HG03432 (cell line): ENCODE measurements at regions not wholly inside any gene's neighbourhood (a gene's known extent, or its start where the extent isn't known, plus 50 kb on each side); places are given as distances from the start of the nearest gene placed in this dataset.

Experiments used
- ATAC-seq: cut with Tn5 transposase; IDR thresholded peaks from one replicate; pipeline ENCODE4 v1.9.1; 2021; ENCODE audit warnings: mild to moderate bottlenecking, moderate library complexity; ENCODE audit not compliant: unreplicated experiment

DNA sequence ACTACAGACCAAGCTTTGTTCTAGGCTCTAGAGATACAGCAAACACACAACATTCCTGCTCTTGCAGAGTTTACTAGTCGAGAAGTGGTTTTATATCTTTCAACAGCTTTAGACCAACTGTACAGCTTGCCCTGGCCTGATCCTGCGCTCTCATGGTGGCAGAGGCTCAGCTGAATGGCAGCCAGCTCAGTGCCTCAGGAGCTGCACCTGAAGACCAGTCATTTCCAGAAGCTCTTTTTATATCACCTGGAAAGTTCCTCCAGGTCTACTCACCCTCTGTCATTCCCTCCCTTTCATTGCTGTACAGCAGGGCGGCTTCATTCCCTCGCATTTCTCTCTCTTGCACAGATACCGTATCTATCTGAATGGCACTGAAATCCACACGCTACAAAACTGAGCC lies 319.8 kb downstream of the GATA3 start:
- ATAC-seq: no peak

DNA sequence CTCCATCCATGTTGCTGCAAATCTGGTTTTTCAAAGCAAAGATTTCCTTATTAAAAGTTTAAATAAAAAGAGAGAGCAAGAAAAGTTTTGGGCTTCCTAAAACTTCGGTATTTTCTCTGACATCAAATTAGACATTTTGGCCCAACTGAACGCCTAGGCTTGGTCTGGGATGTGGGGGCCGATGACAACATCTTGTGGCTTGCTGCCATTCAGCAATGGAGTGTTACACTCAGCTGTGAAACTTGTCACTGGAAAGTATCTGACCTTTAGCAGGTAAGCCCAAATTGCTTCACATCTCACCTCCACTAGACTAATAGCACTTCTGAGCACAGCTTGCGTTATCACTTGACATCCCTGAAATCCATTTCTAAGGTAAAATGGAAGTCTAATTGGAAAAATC lies 320.6 kb downstream of the GATA3 start:
- ATAC-seq: no peak

DNA sequence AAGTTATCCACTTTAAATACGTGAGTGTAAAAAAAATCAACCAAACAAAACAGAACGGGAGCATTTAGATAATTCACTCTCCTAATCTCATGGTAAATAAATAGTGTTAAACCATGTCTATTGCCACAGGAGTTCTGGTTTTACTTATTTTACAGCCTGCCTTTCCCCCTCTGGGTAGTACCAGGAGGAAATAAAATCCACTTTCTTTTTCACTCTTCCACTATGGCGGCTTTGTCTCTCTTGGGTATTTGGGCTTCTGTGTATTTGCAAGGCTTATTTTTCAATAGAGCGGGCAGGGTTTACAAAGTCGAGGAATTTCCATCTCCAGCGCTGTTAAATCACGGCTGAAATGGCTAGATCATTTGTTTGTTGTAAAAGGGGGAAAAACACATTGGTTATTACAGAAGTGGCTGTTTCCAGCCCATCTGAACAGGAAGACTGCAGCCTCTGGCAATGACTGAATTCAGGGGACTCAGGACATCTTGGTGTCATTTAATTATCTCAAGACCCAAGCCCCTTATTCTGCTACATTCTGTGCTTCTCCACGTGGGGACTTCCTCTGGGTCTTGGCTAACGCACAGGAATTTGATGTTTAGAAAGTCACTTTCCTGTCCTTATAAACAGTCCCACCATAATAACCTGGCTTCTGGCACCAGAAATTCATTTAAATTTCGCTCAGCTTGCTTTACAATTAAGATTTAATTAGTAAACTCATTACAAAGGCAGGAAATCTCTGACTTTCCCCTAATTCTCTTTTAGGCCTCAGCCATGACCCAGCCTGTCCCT lies 323.9 kb downstream of the GATA3 start:
- no peak for ATAC-seq

DNA sequence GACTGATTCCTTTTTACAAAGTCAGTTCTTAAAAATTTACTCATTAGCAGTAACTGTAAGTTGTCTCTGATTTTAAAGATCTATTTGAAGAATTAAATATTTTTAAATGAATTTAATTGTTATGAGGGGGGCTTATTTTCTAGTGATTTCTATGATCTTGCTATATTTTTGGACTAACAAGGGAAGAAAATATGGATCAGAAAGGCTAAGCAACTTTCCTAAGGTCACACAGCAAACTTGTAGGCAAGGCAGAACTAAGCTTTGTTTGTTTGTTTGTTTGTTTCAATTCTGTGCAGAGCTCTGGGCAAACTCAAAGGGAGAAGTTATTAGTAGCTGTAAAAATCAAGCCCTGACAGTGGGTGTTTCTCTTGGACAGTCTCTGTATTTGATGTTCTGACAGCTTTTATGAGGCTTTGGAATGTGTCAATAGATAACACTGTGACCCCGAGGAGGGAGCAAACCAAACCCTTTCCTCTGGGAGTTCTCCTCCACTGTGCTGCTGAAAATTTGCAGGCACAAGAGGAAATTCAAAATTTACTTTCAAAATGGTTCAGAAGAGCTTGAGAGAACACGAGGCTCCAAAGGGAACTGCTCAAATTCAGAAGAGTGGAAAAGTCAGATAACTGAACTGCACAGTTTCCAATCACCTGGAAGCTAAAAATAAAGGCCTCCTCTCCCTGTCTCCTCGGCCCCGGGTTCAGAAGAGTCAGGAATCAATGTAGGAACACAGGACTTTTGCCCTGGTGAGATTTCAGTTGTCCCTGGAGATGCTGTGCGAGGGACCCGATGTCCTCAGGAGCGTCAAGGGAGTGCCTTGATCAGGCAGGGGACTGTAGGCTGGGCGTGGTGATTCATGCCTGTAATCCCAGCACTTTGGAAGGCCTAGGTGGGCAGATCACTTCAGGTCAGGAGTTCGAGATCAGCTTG lies 325.7 kb downstream of the GATA3 start:
- ATAC-seq: no peak

DNA sequence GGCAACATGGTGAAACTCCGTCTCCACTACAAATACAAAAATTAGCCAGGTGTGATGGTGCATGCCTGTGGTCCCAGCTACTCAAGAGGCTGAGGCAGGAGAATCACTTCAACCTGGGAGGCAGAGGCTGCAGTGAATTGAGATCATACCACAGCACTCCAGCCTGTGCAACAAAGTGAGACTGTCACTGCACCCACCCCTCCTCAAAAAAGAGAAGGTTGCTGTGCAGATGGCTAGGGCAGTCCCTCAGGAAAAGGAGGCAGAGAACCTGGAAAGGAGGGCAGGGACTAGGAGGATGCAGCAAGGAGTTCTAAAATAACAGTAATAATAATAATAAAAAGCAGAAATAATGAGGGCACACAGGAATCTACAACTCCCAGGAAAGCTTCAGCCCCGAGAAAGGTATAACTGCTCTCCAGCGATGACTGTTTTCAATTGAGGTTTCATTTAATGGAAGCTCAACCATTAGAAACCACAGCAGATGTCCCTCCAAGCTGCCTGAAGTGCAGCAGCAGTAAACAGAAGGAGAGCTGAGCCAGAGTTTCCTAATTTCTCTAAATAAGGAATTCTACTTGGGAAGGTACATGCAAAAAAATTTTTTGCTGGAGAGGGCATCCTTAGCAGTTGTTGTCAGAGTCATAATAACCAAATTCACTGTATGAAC lies 326.5 kb downstream of the GATA3 start:
- no peak for ATAC-seq

DNA sequence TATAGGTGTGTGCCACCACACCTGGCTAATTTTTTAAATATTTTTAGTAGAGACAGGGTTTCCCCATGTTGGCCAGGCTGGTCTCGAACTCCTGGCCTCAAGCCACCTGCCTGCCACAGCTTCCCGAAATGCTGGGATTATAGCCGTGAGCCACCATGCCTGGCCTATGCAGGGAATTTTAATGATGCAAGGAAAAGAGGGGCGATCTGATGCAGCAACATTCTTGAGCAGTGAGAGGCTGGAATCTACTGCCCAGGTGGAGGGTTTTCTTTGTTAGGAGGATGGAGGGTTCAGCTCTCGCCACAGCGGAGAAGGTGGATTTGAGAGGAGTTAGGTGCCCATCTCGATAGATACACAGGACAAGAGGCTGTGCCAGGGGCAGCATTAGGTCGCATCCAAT lies 332.3 kb downstream of the GATA3 start:
- no peak for ATAC-seq

DNA sequence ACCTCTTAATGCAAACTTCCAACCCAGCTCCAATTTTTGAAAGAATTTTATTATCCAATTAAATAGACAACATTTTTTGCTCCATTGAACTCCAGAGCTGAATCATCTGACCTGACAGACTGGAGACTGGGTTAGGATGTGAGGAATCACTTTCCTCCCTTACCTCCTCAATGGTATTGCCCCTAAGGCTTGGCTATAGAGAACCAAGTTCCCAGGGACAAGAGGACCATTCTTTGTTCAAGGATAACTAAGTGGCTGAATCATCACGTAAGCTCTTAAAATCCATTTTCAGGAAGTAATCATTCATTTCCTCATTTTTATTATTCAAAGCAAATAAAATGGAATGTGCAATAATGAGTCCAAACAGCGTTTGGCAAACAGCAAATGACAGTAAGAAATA lies 335.1 kb downstream of the GATA3 start:
- ATAC-seq: no peak

DNA sequence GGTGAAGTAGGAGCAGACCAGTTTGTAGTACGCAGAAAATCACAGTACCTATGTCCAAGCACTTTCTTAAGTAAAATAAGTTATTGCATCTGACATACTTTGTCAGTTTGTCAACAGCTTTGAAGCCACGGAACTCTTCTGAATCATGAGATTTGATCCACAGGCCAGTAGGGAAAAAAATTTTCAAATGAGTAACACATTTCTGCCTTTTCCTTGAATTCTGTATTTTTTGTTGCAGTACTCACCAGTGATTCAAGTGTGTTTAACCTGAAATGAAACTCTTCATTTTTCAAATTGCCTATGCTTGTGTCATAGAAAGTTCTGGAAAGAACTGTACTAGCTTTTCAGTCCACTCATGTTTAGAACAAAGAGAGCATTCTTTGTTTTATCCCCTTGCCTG lies 337.7 kb downstream of the GATA3 start:
- ATAC-seq: no peak

DNA sequence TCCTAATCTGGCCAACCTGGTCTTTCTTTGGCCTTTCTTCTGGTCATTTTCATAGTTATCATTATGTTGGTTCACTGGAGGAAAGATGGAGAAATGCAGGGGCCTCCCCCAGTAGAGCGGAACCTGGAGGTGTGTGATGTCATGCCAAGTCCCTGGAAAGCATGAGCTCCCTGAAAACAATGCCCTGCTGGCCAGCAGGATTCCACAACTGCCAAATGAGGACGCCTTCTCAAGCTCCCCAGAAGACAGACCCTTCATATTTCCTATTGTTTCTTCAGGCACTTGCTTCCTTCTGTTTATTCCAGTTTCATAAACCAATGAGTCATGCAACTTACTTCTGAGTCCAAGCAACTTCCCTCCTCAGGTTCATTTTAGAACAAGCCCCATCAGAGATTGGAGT lies 339.0 kb downstream of the GATA3 start:
- no peak for ATAC-seq

DNA sequence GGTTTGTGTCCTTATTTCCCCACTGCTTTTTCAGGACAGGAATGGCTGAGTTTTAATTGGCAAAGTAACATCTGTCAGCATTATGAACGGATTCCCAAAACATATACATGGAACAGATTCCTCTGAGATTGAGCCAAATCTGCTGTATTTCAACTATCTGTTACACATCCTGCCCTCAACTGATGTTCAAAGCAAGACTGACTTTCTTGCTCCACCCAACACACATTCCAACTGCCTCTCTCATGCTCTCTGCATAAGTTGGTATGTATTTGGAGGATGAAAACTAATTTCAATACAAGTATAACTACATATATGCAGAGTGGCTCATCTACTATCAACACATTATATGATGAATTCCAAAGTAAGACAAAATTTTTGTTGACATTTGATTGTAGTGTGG lies 342.2 kb downstream of the GATA3 start:
- ATAC-seq: no peak

DNA sequence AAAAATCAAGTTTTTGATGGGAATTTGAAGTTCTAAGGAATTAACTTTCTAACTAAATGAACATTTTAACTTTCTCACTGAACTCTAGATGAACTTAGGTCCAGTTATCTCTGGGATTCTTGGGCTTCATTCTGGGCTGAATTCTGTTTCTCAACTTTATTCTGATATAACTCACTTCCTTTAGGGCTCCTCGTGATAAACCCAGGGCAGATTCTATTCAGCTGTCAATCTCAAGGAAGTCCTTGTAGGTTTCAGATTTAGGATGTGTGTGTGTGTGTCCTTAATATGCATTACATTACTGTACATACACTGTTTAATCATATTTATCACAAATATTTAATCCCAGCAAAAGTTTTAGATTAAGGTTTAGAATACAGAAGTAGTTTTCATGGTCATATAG lies 344.3 kb downstream of the GATA3 start:
- ATAC-seq: no peak

DNA sequence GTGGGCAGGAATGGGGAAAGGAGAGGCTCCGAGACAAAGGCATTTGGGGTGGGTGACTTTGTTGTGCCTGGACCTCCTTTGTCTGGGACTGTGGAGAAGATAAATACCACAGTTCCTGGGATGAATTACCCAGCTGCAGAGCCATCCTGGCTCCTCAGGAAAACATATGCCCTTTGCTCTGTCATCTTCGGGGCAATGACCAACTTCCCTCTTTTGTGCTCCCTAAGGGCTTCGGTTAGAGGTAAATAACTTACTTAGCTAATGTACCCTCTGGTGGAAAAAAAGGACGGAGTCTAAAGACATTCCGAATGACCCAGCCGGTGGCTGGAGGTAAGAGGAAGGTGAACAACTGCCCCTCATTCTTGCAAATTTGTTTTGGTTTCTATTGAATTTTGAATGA lies 345.7 kb downstream of the GATA3 start:
- no peak for ATAC-seq

DNA sequence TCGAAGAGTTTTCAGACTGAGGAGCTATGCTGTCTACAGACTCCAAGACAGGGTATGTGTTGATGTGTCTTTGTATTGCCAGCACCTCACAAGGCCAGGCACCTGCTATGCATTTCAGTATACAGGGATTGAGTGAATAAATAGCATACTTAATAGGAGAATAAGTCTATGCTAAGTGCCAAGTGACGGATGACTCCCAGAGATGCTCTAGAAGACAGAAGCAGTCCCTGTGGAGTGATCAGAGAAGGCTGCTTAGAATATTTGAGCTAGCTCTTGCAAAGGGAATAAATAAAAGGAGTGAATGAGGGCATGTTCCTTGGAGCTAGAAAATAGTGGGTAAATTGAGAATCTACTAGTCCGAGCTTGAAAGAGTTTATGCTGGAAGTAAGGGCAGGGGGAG lies 346.4 kb downstream of the GATA3 start:
- no peak for ATAC-seq

DNA sequence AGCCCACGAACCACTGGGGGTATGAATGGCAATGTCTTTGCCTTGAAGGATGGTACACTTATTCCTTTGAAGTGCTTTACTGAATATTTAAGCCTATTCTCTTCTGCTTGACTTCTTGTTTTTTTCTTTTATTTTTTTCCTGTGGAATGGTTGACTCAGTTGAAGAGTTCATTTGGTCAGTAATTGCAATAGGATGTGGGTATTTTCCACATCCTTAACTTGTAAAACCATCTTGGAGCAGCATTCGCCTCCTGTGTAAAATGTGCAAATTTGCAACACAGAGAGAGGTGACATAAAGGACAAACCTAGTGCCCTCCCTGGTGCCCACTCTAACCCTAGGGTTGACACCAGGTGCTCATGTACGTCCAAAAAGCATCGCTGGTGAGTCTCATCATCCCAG lies 347.0 kb downstream of the GATA3 start:
- no peak for ATAC-seq

DNA sequence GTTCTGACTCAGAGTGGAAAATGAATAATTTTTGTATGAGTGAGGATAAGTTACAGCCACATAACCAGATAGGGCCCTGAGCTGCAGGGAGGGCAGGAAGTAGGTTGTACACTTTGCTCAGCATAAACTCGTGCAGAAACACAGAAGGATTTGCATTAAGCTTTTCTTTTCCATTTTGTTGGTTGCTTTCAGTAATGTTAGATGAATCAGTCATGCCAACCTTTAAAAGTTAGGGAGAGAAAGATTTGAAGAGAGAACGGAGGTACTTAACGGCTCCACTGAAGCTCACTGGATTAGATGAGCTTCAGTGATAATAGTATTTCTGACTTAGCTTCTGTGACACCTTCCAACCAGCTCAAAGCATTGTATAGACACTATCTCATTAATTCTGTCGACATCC lies 348.1 kb downstream of the GATA3 start:
- no peak for ATAC-seq

DNA sequence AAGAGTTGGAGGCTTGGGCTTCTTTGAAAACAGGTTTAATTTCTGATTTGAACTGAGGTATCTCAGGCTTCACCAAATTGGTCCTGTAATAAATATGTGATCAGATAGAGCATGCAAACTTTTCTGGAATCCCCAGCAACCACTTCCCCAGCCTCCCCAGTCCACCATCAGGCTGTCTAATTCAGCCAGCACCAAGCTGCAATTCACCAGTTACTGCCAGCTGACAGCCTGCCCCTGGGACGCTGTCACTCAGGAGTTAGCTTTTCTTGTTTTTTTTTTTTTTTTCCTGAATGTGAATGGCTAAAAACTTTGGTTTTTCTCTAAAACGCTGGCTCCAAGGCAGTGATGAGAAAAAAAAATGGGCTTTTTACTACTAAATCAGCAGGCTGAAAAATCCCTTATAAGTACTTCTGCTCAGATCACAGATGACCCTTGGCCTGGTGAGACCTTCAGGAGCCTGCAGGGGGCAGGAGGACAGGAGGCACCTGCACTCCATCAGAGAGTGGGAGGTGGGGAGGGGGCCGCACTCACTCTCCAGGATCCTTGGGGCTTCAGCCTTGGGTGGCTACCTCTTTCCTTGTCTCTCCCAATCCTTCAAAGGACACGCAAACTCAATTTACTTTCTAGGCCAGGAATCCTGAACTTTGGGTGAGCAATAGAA lies 349.4 kb downstream of the GATA3 start:
- no peak for ATAC-seq

DNA sequence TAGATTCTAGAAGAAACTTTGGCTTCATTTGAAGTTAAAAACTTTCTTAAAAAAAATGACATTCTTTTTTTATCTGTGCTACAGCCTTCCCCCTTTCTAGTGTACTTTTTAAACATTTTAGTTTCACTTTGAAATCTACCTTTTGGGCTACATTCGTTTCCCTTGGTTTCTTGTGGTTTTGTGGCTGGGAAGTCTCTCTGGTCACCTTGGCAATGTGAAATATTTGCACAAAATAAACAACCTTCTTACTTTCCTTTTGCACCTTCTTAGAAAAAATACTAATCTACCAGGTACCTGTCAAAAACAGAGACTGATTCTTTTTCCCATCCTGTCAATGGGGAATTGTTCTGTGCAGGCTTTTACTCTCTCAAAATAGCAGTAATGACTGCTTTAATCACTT lies 350.2 kb downstream of the GATA3 start:
- peak; percentile 84 for ATAC-seq

DNA sequence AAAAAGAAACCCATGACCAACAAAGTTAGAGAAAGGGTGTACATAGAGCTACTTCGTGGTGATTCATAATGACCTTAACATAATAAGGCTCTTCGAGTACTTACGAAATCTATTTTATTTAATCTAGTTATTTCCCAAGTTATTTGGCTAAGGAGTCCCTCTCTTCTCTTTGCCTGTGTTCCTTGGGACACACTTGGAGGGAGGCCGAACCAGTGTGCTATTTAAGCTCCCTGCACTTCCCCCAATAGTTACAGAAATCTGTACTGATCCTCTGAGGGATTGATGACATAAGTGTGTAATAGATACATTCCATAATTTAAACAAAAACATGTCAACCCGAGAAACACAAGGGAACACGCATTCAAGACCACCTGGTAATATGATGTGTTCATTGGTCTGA lies 351.1 kb downstream of the GATA3 start:
- no peak for ATAC-seq

DNA sequence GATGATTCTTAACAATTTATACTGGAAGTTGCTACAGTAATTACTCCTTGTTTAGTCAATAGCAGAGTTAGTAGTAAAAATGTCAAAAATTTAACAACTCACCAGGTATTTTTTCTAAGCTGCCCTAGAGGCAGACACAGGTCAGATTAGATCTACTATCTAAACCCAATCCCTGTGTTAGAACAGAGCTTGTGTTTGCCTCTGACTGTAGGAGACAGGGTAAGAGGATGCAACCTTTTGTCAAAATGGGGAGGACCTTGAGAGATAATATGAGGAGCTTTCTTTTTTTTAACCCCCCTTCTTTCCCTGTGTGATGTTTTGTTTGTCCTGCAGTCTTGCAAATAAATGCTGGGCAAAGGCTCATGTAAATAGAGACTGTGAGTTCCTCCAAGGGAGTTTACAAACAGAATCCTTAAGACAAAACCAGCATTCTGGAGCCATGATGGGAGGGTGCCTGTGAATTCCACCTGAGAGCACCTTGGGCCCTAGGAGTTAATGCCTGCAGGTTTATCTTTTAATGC lies 353.1 kb downstream of the GATA3 start:
- ATAC-seq: no peak

DNA sequence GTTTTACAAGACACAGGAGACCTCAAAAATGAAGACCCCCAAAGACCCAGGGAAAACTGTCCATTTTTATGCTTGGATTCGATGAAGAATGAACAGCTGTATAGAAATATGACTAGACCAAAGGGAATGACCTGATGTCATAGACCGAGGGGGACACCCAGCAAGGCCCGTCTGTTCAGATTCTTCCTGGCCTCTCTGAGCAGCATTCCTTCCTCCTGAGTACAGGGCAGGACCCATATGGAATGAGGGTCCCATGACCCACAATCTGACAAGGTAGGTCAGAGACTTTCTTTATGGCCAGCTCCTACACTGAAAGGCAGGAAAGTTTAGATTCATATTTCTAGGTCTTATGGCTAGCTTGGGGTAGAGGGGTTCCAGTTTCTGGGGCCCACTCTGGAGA lies 356.0 kb downstream of the GATA3 start:
- ATAC-seq: no peak

DNA sequence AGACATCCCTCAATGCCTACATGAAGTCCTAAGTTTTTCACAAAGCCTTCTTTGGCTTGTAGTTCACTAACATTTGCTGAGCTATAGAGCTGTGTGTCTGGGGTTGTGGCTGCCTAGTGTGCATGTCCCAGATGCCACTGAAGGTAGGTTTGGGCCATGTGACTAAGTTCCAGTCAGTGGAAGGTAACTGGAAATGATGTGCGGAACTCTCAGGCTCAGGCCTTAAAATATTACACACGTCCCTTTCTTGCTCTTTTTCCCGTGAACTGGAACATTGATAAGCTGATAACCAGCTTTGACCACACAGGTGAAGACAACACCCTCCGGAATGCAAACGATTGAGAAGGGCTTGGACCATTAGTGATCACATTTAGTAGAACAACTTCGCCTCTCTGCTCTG lies 358.1 kb downstream of the GATA3 start:
- ATAC-seq: no peak
